ENCODE measurements at regions not wholly inside any gene's neighbourhood (a gene's known extent, or its start where the extent isn't known, plus 50 kb on each side); places are given as distances from the start of the nearest gene placed in this dataset.
"Not testable (repeated sequence)": the region's sequence is repeated elsewhere in the genome, so short reads cannot be mapped to it uniquely, and the experiment has no call there.

DNA sequence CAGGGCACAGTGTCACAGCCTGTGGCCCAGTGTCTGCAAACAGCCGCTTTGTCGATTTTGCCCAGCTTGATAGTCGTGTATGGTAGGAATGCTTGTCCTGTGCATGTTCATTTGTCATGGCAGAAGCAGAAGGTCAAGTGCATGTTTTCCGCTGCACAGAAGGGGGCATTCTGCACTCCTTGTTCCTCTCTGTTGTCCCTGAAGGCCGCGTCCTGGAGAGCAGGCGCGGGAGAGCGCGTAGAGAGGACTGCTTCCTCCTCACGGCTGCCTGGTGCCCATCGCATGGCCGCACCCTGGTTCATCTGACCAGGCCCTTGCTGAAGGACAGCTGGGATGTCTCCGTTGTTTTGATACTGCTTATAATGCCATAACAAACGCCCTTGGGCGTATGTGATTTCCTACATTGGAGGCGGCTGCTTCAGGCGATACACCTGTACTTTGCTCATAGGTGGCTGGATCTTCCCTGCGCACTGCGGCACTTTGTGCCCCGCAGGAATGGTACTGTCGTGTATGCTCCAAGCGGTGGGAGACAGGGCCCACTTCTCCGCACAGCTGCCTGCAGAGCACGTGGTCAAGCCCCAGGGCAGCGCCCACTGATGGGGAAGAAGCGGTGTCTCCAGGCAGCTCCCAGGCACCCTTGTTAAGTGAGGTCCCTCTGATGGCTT lies 63.5 kb upstream of the LRPAP1 start:
- TF ChIP-seq, protein P1, sequence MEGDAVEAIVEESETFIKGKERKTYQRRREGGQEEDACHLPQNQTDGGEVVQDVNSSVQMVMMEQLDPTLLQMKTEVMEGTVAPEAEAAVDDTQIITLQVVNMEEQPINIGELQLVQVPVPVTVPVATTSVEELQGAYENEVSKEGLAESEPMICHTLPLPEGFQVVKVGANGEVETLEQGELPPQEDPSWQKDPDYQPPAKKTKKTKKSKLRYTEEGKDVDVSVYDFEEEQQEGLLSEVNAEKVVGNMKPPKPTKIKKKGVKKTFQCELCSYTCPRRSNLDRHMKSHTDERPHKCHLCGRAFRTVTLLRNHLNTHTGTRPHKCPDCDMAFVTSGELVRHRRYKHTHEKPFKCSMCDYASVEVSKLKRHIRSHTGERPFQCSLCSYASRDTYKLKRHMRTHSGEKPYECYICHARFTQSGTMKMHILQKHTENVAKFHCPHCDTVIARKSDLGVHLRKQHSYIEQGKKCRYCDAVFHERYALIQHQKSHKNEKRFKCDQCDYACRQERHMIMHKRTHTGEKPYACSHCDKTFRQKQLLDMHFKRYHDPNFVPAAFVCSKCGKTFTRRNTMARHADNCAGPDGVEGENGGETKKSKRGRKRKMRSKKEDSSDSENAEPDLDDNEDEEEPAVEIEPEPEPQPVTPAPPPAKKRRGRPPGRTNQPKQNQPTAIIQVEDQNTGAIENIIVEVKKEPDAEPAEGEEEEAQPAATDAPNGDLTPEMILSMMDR (IDR thresholded peaks at IDR 0.05; ENCODE audit: low read length) = not testable (repeated sequence)
- not testable (repeated sequence) for TF ChIP-seq EZH2 (optimal IDR thresholded peaks at IDR 0.05; ENCODE audit: low read depth, low read length)
